PFSK-1 (cell line): ENCODE measurements at regions not wholly inside any gene's neighbourhood (a gene's known extent, or its start where the extent isn't known, plus 50 kb on each side); places are given as distances from the start of the nearest gene placed in this dataset.

Experiments
- SIN3A ChIP-seq: IDR thresholded peaks from 2 replicates; pipeline ENCODE4 v1.6.1; 2012; ENCODE audit warnings: mild to moderate bottlenecking, low read length, moderate library complexity, borderline replicate concordance; ENCODE audit not compliant: insufficient read depth
- TAF1 ChIP-seq: IDR thresholded peaks from 2 replicates; pipeline ENCODE4 v1.6.1; 2012; ENCODE audit warnings: low read length, control low read depth, borderline replicate concordance; ENCODE audit not compliant: insufficient read depth

DNA sequence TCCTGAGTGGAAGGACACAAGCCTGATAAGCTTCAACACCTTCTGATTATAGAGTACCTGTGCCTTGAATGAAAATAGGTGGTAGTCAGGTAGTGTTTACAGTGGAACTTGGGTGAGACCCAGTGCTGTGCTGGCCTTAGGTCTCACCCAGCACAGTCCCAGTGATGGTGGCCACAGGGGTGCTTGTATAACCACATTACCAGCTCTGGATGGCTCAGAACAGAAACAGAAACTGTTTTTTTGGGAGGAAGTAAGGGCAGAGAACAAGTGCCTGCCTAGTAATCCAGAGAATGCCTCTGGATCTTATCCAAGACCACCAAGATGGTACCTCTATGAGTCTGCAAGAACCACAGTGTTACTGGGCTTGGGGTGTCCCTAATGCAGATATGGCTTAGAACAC is 171.5 kb upstream of the DIPK2B start:
- TF ChIP-seq SIN3A (no peak), TAF1 (no peak)
